GM12878 (cell line): ENCODE measurements at regions not wholly inside any gene's neighbourhood (a gene's known extent, or its start where the extent isn't known, plus 50 kb on each side); places are given as distances from the start of the nearest gene placed in this dataset.
A peak's percentile ranks its signal among the peaks of the same experiment; 100 is the strongest.

Experiments
- ATAC-seq: fragments of 200-7000 bp; cut with Tn5 transposase; 3 replicates; pipeline ENCODE4 v1.9.1; 2020; ENCODE audit warnings: mild to moderate bottlenecking, moderate library complexity
- BruUV-seq: library from RNA; stranded (reverse); fragments of 400-500 nt; replicated peaks from 2 replicates; lab custom pipeline; 2021; lab: Mats Ljungman, UMichigan
- CTCF ChIA-PET: fragments of 300-600 bp; sonication (Branson Sonifier 250); formaldehyde crosslinking; extraction: SDS; loops from one replicate; lab custom pipeline; 2021; ENCODE audit warnings: inconsistent platforms; lab: Yijun Ruan, JAX
- POLR2A ChIA-PET: fragments of 350-600 bp; formaldehyde crosslinking; extraction: SDS; loops from one replicate; lab custom pipeline; 2021; ENCODE audit warnings: inconsistent platforms; lab: Charles Lee
- RAD21 ChIA-PET: fragments of 300-600 bp; sonication (Branson Sonifier 250); formaldehyde crosslinking; loops from one replicate; lab custom pipeline; 2023; ENCODE audit warnings: antibody characterized with exemption; ENCODE audit not compliant: unreplicated experiment; lab: Charles Lee
- SMC1A ChIA-PET: fragments of 300-600 bp; sonication (Branson Sonifier 250); formaldehyde crosslinking; loops from one replicate; lab custom pipeline; 2023; ENCODE audit not compliant: unreplicated experiment, uncharacterized antibody; lab: Charles Lee
- DNase-seq: peaks from one replicate; pipeline ENCODE4 v3.0.0-alpha.2; 2011; ENCODE audit warnings: low read depth, low spot score
- FAIRE-seq: peaks from 3 replicates; lab custom pipeline; 2011; peaks lifted over from hg19 to GRCh38; lab: Jason Lieb, UNC
- H2AFZ ChIP-seq: 2 replicates; pipeline ENCODE4 v1.6.0; 2011; ENCODE audit warnings: low read depth, low read length, control low read depth; ENCODE audit not compliant: control insufficient read depth
- H3K27ac ChIP-seq: 2 replicates; pipeline ENCODE4 v1.5.1; 2011; ENCODE audit warnings: control low read depth; ENCODE audit not compliant: control insufficient read depth, insufficient read depth
- H3K27me3 ChIP-seq, 2 experiments: replicated peaks in 1 of 2; 2 replicates each; pipeline versions ENCODE4 v1.6.0 to v1.6.1; 2011; ENCODE audit warnings: low read length in 1 of 2; ENCODE audit not compliant: control insufficient read depth in 2 of 2, insufficient read depth in 2 of 2
- H3K36me3 ChIP-seq, 2 experiments: 2 replicates each; pipeline ENCODE4 v1.5.1; 2011; ENCODE audit warnings: low read length in 1 of 2; ENCODE audit not compliant: control insufficient read depth in 2 of 2, insufficient read depth in 2 of 2
- H3K4me1 ChIP-seq: 2 replicates; pipeline ENCODE4 v1.6.1; 2011; ENCODE audit warnings: mild to moderate bottlenecking, low read length, moderate library complexity, mixed read lengths; ENCODE audit not compliant: control insufficient read depth, insufficient read depth
- H3K4me2 ChIP-seq: 2 replicates; pipeline ENCODE4 v1.6.0; 2011; ENCODE audit warnings: control low read depth; ENCODE audit not compliant: control insufficient read depth, insufficient read depth
- H3K4me3 ChIP-seq: fragments of 200-600 bp; sonication (generic); 2 replicates; pipeline ENCODE4 v1.5.1; 2016
- H3K79me2 ChIP-seq: 2 replicates; pipeline ENCODE4 v1.6.0; 2011; ENCODE audit warnings: low read length; ENCODE audit not compliant: control insufficient read depth, insufficient read depth
- H3K9ac ChIP-seq: 2 replicates; pipeline ENCODE4 v1.8.0; 2011; ENCODE audit warnings: low read length, control low read depth, mixed read lengths; ENCODE audit not compliant: control insufficient read depth, insufficient read depth
- H3K9me3 ChIP-seq: replicated peaks from 3 replicates; pipeline ENCODE4 v1.5.1; 2011; ENCODE audit warnings: mild to moderate bottlenecking, low read length; ENCODE audit not compliant: control insufficient read depth, insufficient read depth
- H4K20me1 ChIP-seq: 2 replicates; pipeline ENCODE4 v1.6.0; 2011; ENCODE audit not compliant: control insufficient read depth, insufficient read depth
- CHD1 ChIP-seq: IDR thresholded peaks from 2 replicates; pipeline ENCODE4 v1.6.1; 2012; ENCODE audit warnings: low read depth, low read length, improper control_type of control experiment
- EED ChIP-seq: sonication (generic); IDR thresholded peaks from 2 replicates; pipeline ENCODE4 v1.6.1; 2016; ENCODE audit warnings: antibody characterized with exemption, low read depth
- HDAC6 ChIP-seq: fragments of 200-600 bp; sonication (generic); IDR thresholded peaks from one replicate; pipeline ENCODE4 v1.8.0; 2017; ENCODE audit warnings: antibody characterized with exemption; ENCODE audit not compliant: unreplicated experiment
- MEF2B ChIP-seq: fragments of 450-650 bp; IDR thresholded peaks from 2 replicates; pipeline ENCODE4 v1.6.1; 2018; ENCODE audit warnings: mild to moderate bottlenecking, moderate library complexity; ENCODE audit not compliant: partially characterized antibody, poor library complexity, severe bottlenecking
- MYB ChIP-seq: fragments of 150-350 bp; IDR thresholded peaks from 2 replicates; pipeline ENCODE4 v1.6.1; 2014; ENCODE audit warnings: mild to moderate bottlenecking, low read depth, low read length, borderline replicate concordance
- RAD21 ChIP-seq: IDR thresholded peaks from 2 replicates; pipeline ENCODE4 v1.6.1; 2011; ENCODE audit warnings: mild to moderate bottlenecking, low read depth, low read length, moderate library complexity; ENCODE audit not compliant: insufficient read depth
- SMC3 ChIP-seq: IDR thresholded peaks from 2 replicates; pipeline ENCODE4 v1.6.1; 2011; ENCODE audit warnings: low read length, improper control_type of control experiment, borderline replicate concordance
- ZBED1 ChIP-seq: IDR thresholded peaks from 2 replicates; pipeline ENCODE4 v1.6.1; 2016; ENCODE audit warnings: borderline replicate concordance
- ZNF274 ChIP-seq: IDR thresholded peaks from one replicate; pipeline ENCODE4 v1.8.0; 2011; ENCODE audit not compliant: insufficient read length, insufficient read depth
- ZNF622 ChIP-seq: fragments of 450-650 bp; IDR thresholded peaks from 2 replicates; pipeline ENCODE4 v1.6.1; 2017; ENCODE audit warnings: mild to moderate bottlenecking, inconsistent platforms
- WGBS: methylation state at CpG from one replicate; pipeline ENCODE4 v1.1.6; 2016; ENCODE audit warnings: low lambda C conversion rate; ENCODE audit not compliant: insufficient replicate concordance, insufficient coverage; ENCODE audit errors: missing lambda C conversion rate; 5-methylcytosine and 5-hydroxymethylcytosine counted together
- in situ Hi-C: fragments of 300-500 bp; cut with MboI; formaldehyde crosslinking; loops from 9 replicates; pipeline ENCODE4 v1.14.3; 2018; ENCODE audit warnings: mixed read lengths
- intact Hi-C: fragments of 100-400 bp; cut with micrococcal nuclease; formaldehyde crosslinking; loops from one replicate; pipeline ENCODE4 v1.14.2; 2022; ENCODE audit not compliant: unreplicated experiment
- TF ChIP-seq, protein P1 (sequence below): fragments of 450-650 bp; IDR thresholded peaks from 2 replicates; pipeline ENCODE4 v1.6.1; 2017; ENCODE audit warnings: mild to moderate bottlenecking, moderate library complexity
- TF ChIP-seq, protein P2 (sequence below): fragments of 450-650 bp; IDR thresholded peaks from 2 replicates; pipeline ENCODE4 v1.6.1; 2014; ENCODE audit warnings: mild to moderate bottlenecking

DNA sequence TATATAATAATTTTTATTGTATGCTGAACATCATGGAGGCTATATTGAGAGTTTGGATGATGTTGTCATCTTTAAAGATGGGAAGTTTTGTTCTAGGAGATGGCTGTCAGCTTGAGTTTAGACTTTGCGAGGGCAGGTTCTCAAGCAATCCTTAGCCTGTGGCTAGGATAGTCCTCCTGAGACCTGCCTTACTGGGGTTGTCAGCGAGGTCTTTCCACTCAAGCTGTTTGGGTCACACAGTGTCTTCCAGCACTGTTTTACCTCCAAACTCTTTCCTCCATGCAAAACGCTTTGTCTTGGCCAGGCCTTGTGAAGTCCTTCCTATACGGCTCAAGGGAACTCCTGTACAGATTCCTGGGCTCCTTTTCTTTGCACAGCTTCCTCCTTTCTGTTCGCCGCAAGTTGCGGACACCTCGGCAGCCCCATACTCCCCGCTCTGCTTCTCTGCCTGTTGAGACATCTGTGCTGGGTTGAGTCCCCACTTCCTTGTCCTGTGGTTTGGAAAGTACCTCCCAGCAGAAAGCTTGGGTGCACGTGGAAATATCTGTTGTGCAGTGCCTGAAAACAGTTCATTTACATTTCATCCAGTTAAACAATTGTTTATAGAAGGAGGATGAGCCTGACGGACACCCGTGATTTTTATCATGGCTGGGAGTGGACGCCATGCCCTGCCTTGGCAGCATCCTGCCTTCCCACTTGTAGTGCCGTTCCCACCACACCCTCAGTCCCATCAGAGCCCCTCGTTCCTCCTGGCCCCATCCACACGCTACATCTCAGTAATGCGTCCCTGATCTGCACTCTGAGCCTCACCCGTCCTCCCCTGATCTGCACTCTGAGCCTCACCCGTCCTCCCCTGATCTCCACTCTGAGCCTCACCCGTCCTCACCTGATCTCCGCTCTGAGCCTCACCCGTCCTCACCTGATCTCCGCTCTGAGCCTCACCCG, 55.0 kb upstream of the CBFA2T3 start (continued):
- TF ChIP-seq, protein P1, sequence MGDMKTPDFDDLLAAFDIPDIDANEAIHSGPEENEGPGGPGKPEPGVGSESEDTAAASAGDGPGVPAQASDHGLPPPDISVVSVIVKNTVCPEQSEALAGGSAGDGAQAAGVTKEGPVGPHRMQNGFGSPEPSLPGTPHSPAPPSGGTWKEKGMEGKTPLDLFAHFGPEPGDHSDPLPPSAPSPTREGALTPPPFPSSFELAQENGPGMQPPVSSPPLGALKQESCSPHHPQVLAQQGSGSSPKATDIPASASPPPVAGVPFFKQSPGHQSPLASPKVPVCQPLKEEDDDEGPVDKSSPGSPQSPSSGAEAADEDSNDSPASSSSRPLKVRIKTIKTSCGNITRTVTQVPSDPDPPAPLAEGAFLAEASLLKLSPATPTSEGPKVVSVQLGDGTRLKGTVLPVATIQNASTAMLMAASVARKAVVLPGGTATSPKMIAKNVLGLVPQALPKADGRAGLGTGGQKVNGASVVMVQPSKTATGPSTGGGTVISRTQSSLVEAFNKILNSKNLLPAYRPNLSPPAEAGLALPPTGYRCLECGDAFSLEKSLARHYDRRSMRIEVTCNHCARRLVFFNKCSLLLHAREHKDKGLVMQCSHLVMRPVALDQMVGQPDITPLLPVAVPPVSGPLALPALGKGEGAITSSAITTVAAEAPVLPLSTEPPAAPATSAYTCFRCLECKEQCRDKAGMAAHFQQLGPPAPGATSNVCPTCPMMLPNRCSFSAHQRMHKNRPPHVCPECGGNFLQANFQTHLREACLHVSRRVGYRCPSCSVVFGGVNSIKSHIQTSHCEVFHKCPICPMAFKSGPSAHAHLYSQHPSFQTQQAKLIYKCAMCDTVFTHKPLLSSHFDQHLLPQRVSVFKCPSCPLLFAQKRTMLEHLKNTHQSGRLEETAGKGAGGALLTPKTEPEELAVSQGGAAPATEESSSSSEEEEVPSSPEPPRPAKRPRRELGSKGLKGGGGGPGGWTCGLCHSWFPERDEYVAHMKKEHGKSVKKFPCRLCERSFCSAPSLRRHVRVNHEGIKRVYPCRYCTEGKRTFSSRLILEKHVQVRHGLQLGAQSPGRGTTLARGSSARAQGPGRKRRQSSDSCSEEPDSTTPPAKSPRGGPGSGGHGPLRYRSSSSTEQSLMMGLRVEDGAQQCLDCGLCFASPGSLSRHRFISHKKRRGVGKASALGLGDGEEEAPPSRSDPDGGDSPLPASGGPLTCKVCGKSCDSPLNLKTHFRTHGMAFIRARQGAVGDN: peak; percentile 38; the same call in 1 of the 2 replicates

DNA sequence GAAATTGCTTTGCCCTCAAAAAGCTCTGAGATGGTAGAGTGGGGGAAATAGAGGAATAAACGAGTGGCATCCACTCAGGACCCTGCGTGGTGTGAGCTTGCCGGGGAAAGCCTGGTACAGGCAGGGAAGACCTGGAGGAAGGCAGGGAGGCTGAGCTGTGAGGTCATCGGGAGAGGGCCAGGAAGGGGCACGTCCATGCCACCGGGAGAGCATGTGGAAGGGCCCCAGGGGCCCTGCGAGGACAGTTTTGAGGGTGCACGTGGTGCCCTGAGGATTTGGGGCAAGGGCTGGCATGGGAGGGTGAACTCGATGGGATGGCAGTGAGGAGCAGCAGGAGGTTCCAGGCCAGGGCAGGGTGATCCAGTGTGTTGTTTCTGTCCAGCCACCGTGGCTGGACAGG, 56.3 kb upstream of the CBFA2T3 start:
- Histone ChIP-seq H2AFZ (no peak overlapping the region), H3K4me3 (no peak overlapping the region), H3K79me2 (no peaks in the 10 kb centered on the region), H3K9me3 (peaks cover 3% of the 10 kb centered on the region), H3K27me3 (no peaks in the 10 kb centered on the region; a peak in 2 of 4 replicates), H4K20me1 (no peaks in the 10 kb centered on the region), H3K27ac (no peak overlapping the region), H3K36me3 (no peaks in the 10 kb centered on the region), H3K9ac (no peak overlapping the region), H3K4me2 (no peak overlapping the region), H3K4me1 (peaks cover 17% of the 10 kb centered on the region)
- TF ChIP-seq ZNF622 (no peak), ZBED1 (no peak), MEF2B (no peak), HDAC6 (no peak), CHD1 (no peak), RAD21 (no peak), EED (no peak), MYB (no peak), SMC3 (no peak), ZNF274 (no peak)
- TF ChIP-seq, protein P2, sequence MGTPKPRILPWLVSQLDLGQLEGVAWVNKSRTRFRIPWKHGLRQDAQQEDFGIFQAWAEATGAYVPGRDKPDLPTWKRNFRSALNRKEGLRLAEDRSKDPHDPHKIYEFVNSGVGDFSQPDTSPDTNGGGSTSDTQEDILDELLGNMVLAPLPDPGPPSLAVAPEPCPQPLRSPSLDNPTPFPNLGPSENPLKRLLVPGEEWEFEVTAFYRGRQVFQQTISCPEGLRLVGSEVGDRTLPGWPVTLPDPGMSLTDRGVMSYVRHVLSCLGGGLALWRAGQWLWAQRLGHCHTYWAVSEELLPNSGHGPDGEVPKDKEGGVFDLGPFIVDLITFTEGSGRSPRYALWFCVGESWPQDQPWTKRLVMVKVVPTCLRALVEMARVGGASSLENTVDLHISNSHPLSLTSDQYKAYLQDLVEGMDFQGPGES: no peak
- ATAC-seq: no peak
- CTCF ChIA-PET: no interaction called here
- WGBS: 68% methylated on average over 10 of the region's 10 CpGs
- intact Hi-C loops: loop anchor here (5.0 kb wide), 2 partner anchors 56 to 64 kb away; partner anchors contain the start of gene CBFA2T3
- DNase-seq: no peak
- no peak for FAIRE-seq
- POLR2A ChIA-PET: no interaction called here
- RAD21 ChIA-PET: no interaction called here
- SMC1A ChIA-PET: interaction anchor here (0.7 kb wide), 1 partner anchor 938 kb away, joined by 3 read pairs; no protein-coding TSS in a partner anchor
- BruUV-seq: no TSS peak
- in situ Hi-C loops: no loop called here
